Uterus (tissue), 3 donors: ENCODE measurements at regions not wholly inside any gene's neighbourhood (a gene's known extent, or its start where the extent isn't known, plus 50 kb on each side); places are given as distances from the start of the nearest gene placed in this dataset.

ENCODE experiments used
- DNase-seq, 2 donors: peaks; one replicate each; pipeline ENCODE4 v3.0.0-alpha.2; 2019 to 2020
- H3K27ac ChIP-seq, 2 donors: fragments of 200-600 bp; sonication (generic); 1 replicate in 1 of 2; 2 replicates in 1 of 2; pipeline ENCODE4 v1.5.1; 2016 to 2018
- H3K27me3 ChIP-seq, 2 donors: fragments of 200-600 bp; sonication (generic); one replicate each; pipeline ENCODE4 v1.5.1; 2018 to 2019; ENCODE audit warnings: control low read depth in 1 of 2
- H3K36me3 ChIP-seq, 2 donors: fragments of 200-600 bp; sonication (generic); one replicate each; pipeline ENCODE4 v1.5.1; 2019; ENCODE audit warnings: control low read depth in 1 of 2
- H3K4me1 ChIP-seq, 2 donors: fragments of 200-600 bp; sonication (generic); one replicate each; pipeline ENCODE4 v1.5.1; 2018 to 2019; ENCODE audit warnings: control low read depth in 1 of 2
- H3K4me3 ChIP-seq, 2 donors: fragments of 200-600 bp; sonication (generic); 1 replicate in 1 of 2; 2 replicates in 1 of 2; pipeline ENCODE4 v1.5.1; 2018 to 2019; ENCODE audit warnings: mild to moderate bottlenecking in 1 of 2
- H3K9me3 ChIP-seq, 2 donors: fragments of 200-600 bp; sonication (generic); one replicate each; pipeline ENCODE4 v1.5.1; 2019; ENCODE audit warnings: control low read depth in 1 of 2
- POLR2A ChIP-seq, 2 donors: fragments of 450-650 bp; IDR thresholded peaks; one replicate each; pipeline ENCODE4 v1.6.1; 2016; ENCODE audit warnings: antibody characterized with exemption in 2 of 2, mild to moderate bottlenecking in 1 of 2, moderate library complexity in 1 of 2
- intact Hi-C: fragments of 100-400 bp; cut with DNase I; formaldehyde crosslinking; loops from one replicate; pipeline ENCODE4 v1.15.1; 2023; ENCODE audit warnings: low total_unique reads
- TF ChIP-seq, protein P1 (sequence below), 4 experiments: fragments of 200-600 bp in 2 of 4; fragments of 450-650 bp in 2 of 4; sonication (generic) in 2 of 4; IDR thresholded peaks; one replicate each; pipeline ENCODE4 v1.5.1; 2016 to 2019; ENCODE audit warnings: antibody characterized with exemption in 4 of 4, mild to moderate bottlenecking in 2 of 4, moderate library complexity in 1 of 4
- donor health status: DM: yes; HTN: yes; CAD: no.

DNA sequence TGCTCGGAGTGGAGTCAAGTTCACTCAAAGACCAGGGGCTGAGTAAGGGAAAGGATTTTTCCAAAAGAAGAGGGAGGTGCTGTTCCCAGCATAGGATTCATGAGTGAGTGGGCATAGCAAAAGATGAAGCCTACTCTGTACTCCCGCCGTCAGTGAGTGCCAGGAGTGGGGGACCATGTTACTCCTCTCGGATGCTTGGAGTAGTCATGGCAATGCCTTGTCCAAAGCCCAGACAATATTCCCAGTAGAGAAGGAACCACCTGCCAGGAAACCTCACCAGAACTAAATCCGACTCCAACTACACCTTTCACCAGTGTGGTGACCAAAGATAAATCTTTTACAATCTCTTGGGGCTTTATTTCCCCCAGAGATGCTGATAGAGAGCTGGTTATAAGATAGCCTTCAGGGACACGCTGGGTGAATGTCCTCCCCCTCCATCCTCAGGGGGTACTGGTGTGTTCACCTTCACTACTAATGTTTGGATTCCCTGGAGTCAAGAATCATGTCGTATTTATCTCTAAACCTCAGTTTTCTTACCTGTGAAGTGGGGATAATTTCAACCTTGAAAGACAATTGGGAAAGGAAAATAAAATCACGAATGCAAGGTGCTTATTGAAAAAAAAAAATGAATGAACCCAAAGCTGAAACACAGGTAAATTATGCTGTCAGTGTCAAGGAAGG lies 165.2 kb downstream of the NSG2 start:
- H3K9me3 ChIP-seq = no peaks in the 10 kb centered on the region
- no peaks in the 10 kb centered on the region for H3K4me1 ChIP-seq
- H3K36me3 ChIP-seq = no peaks in the 10 kb centered on the region
- H3K27me3 ChIP-seq = no peaks in the 10 kb centered on the region
- TF ChIP-seq, protein P1, sequence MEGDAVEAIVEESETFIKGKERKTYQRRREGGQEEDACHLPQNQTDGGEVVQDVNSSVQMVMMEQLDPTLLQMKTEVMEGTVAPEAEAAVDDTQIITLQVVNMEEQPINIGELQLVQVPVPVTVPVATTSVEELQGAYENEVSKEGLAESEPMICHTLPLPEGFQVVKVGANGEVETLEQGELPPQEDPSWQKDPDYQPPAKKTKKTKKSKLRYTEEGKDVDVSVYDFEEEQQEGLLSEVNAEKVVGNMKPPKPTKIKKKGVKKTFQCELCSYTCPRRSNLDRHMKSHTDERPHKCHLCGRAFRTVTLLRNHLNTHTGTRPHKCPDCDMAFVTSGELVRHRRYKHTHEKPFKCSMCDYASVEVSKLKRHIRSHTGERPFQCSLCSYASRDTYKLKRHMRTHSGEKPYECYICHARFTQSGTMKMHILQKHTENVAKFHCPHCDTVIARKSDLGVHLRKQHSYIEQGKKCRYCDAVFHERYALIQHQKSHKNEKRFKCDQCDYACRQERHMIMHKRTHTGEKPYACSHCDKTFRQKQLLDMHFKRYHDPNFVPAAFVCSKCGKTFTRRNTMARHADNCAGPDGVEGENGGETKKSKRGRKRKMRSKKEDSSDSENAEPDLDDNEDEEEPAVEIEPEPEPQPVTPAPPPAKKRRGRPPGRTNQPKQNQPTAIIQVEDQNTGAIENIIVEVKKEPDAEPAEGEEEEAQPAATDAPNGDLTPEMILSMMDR (IDR thresholded peaks at IDR 0.05) = no peak
- no peak for TF ChIP-seq POLR2A (IDR thresholded peaks at IDR 0.05)
- intact Hi-C loops = no loop called here
- no peak overlapping the region for H3K4me3 ChIP-seq
- DNase-seq = no peak
- H3K27ac ChIP-seq = no peak overlapping the region

DNA sequence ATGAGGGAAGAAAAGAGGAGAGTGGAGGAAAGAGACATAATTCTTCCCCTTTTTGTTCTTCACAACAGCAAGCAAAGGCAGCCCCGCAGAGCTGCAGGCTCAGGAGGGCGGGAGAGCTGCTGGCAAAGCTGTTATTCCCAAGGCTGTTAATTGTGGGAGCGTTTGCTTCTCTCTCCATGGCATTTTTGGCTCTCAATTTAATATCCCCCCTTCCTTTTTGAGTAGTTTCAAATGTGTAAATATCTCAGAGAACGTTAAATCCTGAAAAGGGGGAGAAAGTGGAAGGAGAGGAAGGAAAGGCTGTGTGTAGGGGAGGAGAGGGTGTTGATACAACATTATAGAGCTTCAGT lies 165.7 kb downstream of the NSG2 start:
- DNase-seq = no peak
- H3K27me3 ChIP-seq = no peaks in the 10 kb centered on the region

GRCh38 chr5:174217527-174217926 lies 172.0 kb downstream of the NSG2 start:
- no peaks in the 10 kb centered on the region for H3K36me3 ChIP-seq
- no peak overlapping the region for H3K27ac ChIP-seq
- no peak for DNase-seq
- intact Hi-C loops = no loop called here
- H3K9me3 ChIP-seq = no peaks in the 10 kb centered on the region
- no peak overlapping the region for H3K4me3 ChIP-seq
- no peaks in the 10 kb centered on the region for H3K4me1 ChIP-seq
- no peak for TF ChIP-seq POLR2A (IDR thresholded peaks at IDR 0.05)
- TF ChIP-seq, protein P1 (IDR thresholded peaks at IDR 0.05) = no peak
- H3K27me3 ChIP-seq = no peaks in the 10 kb centered on the region

More for the DNA sequence above, 165.7 kb downstream of the NSG2 start:
- intact Hi-C loops = no loop called here
- H3K9me3 ChIP-seq = no peaks in the 10 kb centered on the region
- no peaks in the 10 kb centered on the region for H3K4me1 ChIP-seq
- H3K27ac ChIP-seq = no peak overlapping the region
- TF ChIP-seq, protein P1 (IDR thresholded peaks at IDR 0.05) = no peak
- no peak for TF ChIP-seq POLR2A (IDR thresholded peaks at IDR 0.05)
- no peaks in the 10 kb centered on the region for H3K36me3 ChIP-seq
- H3K4me3 ChIP-seq = no peak overlapping the region

GRCh38 chr5:174218162-174218561 lies 172.7 kb downstream of the NSG2 start:
- Histone ChIP-seq H3K36me3 (no peaks in the 10 kb centered on the region), H3K27ac (no peak overlapping the region), H3K27me3 (no peaks in the 10 kb centered on the region), H3K4me3 (no peak overlapping the region), H3K9me3 (no peaks in the 10 kb centered on the region), H3K4me1 (no peaks in the 10 kb centered on the region)
- no peak for DNase-seq
- intact Hi-C loops = no loop called here
- TF ChIP-seq POLR2A (IDR thresholded peaks at IDR 0.05) = no peak
- TF ChIP-seq, protein P1 (IDR thresholded peaks at IDR 0.05) = no peak

DNA sequence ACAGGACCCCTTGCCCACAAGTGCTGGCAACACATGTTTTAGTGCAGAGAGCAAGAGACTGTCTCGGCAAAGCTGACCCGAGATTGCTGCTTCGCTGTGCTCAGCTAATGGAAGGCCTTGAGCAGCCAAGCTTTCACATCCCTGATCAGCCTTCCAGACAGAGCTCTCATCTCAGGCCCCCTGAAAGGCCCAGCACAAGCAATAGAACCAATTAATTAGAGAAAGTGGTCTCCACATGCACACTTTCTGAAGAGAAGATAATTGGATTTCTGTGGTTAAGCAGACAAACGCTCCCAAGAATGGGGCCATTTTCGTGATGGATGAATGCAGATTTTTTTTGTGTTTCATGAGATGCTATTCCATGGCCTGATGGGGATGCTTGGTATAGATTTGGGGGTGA lies 174.9 kb downstream of the NSG2 start:
- H3K4me1 ChIP-seq = no peaks in the 10 kb centered on the region
- intact Hi-C loops = no loop called here
- H3K9me3 ChIP-seq = no peaks in the 10 kb centered on the region
- no peak overlapping the region for H3K4me3 ChIP-seq
- no peaks in the 10 kb centered on the region for H3K27me3 ChIP-seq
- TF ChIP-seq POLR2A (IDR thresholded peaks at IDR 0.05) = no peak
- TF ChIP-seq, protein P1 (IDR thresholded peaks at IDR 0.05) = no peak
- H3K36me3 ChIP-seq = no peaks in the 10 kb centered on the region
- DNase-seq = no peak
- no peak overlapping the region for H3K27ac ChIP-seq
